ENCODE measurements at regions not wholly inside any gene's neighbourhood (a gene's known extent, or its start where the extent isn't known, plus 50 kb on each side); places are given as distances from the start of the nearest gene placed in this dataset.
"Not testable (repeated sequence)": the region's sequence is repeated elsewhere in the genome, so short reads cannot be mapped to it uniquely, and the experiment has no call there.

DNA sequence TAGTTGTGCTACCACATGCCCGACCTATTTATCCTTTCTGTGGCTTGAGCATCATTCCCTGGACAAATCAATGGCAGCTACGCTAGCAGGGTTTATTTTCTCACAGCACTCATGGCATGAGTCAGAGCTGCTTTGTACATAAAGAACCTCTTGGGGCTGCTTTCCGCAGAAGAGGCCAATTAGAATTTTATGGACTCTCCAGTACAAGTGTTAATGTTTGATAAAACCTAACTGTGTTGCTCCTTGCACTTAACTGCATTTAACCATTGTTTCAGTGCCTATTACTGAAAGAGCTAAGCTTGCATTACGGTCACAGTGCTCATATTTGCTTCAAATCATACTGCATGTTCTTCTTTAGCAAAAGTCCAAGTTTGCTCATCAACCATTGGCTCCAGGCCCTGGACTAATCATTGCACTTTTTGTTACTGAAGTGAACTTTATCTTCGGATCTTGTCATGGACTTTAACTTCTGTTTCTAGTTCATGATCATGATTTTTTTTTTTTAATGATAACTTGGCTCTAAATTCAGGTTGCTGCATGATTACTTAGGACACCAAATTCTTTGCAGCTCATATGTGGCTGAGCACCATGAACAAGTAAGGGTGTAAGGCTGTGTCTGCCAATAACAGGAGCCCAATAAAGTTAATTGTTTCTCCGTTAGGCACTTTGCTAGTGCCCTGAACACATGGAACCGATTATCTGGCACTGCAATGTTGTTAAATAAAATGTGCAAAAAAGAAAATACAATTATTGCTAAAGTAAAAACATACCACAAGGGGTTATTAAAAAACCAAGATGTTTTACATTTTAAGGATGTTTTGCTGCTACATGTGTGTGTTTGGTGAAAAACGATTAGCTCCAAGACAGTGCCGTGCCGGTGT lies 492.2 kb downstream of the KCNJ2 start:
- DNase-seq, result no peak

DNA sequence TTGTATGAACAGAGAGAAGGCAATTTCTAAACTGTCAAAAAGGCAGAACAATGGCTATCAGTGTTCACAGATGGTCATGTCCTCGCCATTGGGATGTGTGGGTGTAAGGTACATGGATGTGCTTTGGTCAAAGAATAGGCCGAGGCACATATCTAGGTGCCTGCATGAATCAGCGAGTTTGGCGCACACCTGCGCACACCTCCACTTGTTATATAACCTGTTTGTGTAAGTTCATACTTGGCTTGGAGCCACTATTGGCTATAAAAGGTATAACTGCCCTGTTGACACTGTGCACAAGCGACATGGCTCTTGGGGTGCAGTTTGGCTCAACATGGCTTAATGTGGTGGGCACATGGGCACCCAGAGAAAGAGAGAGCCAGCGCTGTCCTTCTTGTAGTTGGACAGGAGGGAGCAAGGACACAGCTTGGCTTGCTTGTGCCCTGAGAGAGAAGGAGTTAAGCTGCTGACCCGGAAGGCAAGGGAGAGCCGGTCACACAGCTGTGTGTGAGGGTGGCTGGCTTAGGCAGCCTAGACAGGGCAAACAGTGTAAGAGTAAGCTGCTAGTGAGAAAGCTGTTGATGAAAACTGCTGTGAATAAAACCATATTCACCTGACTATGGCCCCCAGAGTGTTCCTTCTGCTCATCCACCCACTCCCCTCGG lies 499.1 kb downstream of the KCNJ2 start:
- DNase-seq, result no peak

DNA sequence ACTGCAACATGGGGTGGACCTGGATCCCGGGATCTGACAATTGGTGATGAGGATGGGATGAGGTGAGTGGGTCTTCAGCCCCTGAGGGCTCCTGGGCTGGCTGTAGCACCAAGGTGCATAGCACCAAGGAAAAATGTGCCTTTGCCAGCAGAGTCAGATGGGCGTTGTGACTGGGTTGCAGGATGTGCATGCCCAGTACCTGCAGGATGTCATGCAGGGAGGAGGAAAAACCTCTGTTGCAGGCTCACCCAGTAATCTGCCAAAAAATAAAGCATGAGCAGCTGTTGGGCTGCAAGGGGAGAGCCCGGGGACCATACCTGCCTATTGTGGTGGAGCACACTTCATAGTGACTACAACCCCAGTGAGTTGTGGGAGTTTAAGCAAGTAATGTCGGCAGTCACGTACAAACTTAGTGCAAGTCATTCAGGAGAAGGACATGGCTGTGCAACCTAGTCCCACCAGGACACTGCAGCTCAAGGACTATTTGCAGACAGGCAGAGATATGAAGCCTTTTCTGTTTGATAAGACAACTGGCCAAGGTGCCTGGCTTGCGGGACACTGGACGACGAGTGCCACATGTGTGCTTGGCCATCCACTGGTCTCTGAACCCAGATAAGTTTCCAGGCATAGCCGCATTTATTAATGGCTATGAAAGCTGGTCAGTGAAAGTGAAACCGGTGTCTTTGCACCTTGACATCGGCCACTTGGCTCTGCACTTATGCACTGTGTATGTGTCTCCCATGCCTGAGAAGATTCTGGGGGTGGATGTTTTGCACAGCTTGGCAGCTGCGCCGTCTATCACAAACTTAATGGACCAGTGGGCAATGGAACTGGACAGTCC lies 499.8 kb downstream of the KCNJ2 start:
- DNase-seq, result no peak

DNA sequence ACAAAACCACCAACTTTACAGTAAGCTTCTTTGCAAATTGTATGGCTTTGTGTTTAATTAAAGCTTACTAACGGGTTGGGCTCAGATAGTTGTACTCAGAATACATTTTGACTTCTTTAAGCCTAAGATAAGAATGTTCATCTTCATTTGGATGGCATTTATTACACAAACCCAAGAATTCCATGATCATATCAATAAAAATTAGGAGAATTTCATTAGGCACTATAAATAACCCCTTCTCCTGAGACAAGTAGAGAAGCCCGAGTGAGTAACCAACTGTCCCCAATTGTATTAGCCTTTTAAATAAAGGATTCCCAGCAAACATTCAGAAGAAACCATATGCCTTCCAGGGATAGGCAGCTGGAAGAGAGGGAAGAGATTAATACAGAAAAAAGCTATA lies 504.7 kb downstream of the KCNJ2 start:
- no peak for DNase-seq

DNA sequence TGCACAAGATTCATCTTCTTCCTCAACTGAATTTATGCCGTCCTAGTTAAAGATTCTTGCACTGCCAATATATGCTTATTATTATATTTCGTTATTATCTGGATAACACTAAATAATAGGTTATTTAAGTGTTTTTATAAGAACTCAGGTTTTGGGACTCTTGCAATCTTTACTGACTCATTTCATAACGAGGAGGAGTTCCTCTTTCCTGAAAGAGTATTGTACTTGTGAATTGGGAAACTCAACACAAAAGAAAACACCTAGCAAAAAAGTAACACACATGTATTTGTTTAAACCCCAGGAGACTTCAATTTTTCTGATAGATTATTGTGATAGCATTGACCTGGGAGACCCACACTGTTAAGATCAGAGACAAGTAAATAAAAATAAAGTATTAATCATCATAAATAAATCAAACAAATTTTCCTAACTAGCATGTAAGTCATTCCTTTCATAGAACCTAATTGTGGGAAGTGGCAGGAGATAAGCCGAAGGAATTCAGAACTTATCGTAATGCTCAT lies 505.8 kb downstream of the KCNJ2 start:
- DNase-seq, result no peak

DNA sequence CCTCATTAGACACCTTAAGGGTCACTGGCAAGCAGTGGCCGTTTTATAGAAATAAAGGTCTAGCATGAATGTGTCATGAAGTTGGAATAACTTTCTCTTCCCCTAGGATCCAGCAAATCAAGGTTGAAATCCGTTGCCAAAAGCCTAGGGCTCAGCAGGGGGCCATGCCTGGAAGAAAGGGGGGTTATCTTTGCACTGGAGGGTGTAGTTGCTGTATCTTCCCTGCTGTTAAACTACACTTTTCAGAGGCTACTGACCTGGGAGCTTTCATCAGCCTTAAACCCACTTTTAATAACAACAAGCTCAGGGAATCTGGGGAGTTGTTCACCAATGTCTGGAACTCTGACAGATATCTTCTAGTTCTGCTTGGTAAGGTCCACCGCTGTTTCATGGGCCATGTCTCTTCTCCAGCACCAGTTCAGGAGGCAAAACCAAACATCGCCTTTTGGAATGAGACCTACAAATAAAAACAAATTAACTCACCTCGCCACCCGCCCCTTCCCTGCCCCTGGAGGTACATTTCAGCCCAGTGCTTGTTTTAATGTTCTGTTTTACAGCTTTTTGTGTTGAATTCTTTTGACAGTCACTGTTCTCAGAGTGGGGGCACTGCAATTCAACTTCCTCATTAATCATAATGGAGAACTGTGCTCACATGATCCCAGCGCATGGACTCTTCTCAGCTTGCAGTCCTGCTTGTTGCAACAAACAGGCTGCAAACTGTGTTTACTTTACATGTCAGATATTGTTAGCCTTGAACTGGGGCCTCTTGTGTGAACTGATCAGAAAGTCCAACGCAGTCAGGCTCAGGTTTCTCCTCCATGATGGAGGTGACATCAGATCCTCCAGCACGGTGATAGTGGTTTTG lies 508.7 kb downstream of the KCNJ2 start:
- no peak for DNase-seq

DNA sequence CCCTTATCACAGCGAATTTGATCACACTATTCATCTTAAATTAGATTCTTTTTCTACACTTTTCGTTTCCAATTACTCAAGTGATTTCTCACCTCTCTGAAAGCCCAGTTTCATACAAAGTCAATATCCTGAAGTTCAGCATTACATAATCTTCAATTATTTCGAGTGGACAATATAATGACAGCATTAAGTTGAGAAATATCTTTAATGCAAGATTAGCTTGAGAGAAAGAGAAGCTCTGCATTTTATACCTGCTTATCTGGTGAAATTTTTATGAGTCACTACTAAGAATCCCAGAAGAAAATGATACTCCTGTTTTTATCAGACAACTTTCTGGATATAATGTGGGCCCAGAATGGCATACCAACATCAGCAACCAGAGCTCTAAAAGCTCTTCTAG lies 509.6 kb downstream of the KCNJ2 start:
- no peak for DNase-seq

DNA sequence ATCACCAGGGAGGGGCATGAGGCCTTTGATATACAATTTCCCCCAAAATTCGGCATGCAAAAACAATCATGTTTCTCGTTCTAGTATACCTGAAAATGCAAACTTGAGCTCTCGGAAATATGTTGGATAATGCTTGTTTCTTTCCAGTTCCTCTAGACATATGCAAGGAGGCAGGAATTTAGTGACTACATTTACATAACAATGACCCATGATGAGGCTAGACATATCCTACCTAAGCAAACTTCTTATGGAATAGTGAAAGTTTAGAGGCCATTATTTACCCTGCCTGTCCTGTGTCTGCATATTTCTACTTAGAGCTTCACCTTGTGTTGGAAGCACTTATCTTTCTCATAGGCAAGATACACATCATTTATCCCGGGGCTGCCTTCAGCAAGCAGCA lies 514.6 kb downstream of the KCNJ2 start:
- DNase-seq, result no peak

DNA sequence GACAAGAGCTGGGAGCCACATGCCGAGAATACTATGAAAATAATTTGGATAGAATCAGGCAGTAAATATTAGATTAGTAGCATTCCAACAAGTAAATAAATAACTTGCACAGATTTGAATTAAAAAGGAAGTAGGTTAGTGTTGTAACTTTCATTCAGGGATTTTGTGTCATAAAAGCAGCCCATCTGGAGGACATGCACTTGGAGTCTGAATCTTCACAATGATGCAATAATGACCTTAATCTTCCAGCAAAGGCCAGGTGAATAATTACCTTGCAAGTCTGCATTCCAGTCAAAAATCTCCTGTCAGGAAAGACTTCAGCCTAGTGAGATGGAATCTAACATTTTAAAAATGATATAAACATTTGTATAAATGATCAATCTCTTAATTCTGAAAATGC lies 518.1 kb downstream of the KCNJ2 start:
- DNase-seq, result no peak

DNA sequence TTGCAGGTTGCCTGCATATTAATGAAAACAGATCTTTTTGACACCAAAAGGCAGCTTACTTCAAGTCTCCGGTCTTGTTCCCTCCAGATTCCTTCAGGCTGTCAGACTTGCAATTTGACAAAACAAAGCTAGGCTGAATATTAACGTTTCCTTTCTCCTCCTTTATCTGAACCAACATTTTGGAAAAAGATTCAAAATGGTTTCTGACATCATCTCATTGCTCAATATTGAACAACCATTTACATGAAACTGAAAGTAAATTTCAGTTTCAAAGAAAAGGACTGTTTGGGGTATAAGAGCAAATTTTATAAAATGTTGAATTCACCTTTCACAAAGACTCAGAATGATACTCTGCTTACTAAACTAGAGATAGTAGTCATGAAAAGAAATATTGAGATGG lies 521.8 kb downstream of the KCNJ2 start:
- no peak for DNase-seq

DNA sequence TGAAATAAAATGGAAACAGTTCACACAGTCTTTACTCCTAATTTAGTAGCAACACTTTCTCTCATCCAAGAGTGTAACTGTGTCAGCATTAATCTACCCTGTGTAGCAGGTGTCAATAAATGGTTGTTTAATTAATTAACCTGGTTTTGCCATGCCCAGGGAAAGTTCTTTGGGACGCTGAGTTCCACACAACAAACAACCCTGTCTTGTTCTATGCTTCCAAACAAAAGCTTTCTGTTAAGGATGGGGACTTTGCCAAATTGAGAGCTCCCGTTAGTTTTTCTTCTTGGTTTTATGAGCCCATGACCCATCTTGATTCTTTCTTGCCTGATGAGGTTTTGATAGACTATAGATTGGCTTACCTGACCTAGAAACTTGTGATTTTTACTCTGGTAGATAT lies 530.1 kb downstream of the KCNJ2 start:
- DNase-seq, result no peak

DNA sequence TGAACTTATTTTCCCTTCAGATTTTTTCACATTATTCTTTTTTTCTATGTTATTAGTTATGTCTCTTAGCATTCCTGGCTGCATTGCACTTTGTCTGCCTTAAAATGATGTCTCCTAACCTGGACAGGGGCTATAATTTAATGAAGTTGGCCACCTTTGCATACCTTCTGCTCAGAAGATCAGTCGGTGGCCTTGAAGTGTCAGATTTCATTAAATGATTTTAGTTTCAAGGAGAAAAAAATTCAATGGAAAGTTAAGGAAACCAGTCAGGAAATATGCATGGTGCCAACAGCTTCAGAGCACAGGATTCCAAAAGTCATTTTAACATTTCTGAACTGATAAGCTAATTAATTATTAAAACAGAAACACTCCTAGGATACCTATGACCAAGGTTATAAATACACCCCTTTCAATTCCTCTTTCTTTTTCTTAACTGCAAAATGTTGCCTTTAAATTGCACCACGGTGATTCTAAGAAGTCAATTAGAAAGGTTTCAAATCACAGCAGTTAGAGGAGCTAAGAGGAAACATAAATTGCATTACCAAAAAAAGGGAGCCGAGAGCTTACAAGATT lies 533.4 kb downstream of the KCNJ2 start:
- DNase-seq, result no peak

DNA sequence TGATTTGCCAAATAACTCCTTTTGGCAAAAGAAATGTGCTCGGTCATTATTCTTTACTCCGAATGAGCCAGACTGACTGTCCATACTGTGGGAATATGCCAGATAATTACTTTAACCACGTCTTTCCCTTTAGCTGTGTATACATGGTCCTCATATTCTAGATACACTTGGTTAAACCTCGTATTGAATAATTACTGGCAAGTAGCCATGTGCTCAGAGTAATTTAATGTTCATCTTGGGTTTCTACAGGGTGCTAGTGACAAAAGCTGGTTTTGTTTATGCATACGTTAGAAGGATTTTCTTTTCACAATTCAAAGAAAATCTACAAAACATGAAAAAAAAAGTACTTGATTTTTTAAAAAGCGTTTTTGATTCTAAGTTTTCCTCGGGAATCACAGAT lies 540.3 kb downstream of the KCNJ2 start:
- DNase-seq, result no peak

DNA sequence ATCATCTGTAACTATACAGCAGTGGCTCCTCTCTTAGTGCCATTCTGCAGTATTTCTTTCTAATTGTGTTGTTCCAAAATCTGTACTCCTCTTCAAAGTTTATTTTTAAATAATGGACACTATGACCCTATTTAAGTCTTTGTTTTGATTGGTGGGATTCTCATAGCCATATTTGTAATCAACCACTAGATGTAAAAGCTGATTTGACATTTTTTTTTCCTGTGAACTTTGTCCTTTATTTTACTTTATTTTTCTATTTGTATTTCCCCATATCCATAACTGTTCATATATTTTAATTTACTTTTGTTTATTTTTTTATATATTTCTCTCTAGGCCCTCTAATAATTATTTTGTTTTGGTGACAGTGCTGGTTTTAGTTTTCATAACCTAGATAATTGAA lies 544.4 kb downstream of the KCNJ2 start:
- no peak for DNase-seq

DNA sequence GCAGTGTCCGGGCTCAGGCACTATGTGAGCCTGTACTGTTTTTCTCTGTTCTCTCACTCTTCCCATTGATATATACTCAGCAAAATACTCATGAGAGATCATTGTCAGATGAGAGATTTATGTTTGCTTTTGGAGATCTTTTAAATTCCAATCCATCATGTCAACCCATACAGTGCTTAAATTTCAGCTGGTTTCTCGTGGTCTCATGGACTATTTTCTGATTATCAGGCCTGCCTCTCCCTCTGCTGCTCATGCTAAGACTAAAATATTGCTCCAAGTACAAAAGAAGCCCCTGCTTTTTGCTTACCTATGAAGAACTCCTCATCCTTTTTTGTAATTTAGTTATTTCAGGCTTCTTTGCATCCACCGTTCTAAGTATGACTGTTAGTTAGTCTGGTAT lies 547.2 kb downstream of the KCNJ2 start:
- DNase-seq, result no peak

DNA sequence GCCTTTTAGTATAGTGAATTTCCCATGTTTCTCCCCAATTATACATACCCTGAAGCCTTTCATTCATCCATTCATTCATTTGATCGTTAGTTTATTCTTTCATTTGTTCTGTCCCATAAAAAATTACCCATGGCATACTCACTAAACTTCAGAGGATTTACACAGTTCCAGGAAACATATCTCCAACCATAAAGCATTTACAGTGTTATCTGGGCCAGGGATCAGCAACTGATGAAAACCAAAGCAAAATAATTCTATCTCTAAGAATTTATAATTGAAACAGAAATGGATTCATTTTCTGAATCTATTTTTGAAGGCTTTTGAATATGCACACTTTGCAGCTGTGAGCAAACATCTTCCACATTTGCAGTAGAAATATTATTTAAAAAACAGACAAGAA lies 547.7 kb downstream of the KCNJ2 start:
- no peak for DNase-seq

DNA sequence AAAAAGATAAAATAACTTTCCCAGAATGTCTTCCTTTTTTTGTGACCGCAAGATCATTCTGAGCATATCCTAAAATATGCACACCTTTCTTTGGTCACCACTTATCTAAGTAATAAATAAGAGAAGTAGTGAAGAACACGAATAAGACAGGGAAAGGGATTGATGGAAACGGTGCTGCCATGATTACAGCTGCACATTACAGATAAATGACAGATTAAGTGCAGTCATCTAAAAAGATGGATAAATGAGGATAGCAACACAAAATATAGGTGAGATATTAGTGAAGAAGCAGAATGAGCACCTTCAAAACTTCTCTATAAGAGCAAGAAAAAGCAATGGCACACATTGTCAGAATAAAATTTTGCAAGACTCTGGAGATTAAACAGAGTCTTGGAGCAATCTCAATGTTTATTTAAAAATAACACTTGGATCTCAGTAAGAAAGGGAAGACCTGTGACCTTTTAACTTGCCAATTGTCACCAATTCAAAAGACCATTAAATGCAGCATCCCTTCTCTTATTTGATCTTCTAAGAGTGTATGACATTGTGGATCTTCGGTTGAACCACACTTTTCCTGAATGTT lies 567.1 kb downstream of the KCNJ2 start:
- no peak for DNase-seq

DNA sequence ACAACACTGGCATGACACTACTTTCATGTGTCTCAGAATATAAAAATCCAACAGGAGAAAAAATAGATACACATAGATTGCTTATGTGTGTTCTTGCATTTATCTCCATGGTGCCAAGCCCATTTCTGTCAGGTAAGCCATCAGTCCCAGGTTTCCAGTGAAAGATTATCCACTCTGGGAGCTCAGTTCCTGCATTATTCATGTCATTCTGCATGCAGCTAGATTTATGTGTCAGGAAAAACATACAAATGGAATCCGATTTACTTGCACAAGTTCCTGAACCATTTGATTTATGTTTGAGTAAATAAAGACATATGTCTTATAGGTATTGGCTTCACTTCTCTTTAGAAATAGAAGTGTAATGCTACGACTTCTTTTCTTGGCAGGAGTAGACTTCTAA lies 569.7 kb downstream of the KCNJ2 start:
- DNase-seq, result no peak

DNA sequence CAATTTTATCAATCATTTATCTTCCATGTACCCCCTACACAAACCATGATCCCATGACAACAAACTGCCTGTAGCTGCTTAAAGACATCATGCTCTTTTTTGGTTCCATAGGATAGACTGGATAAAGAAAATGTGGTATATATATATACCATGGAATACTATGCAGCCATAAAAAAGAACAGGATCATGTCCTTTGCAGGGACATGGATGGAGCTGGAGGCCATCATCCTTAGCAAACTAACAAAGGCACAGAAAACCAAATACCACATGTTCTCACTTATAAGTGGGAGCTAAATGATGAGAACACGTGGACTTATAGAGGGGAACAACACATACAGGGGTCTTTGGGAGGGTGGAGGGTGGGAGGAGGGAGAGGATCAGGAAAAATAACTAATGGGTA lies 577.2 kb downstream of the KCNJ2 start:
- DNase-seq, result not testable (repeated sequence)

DNA sequence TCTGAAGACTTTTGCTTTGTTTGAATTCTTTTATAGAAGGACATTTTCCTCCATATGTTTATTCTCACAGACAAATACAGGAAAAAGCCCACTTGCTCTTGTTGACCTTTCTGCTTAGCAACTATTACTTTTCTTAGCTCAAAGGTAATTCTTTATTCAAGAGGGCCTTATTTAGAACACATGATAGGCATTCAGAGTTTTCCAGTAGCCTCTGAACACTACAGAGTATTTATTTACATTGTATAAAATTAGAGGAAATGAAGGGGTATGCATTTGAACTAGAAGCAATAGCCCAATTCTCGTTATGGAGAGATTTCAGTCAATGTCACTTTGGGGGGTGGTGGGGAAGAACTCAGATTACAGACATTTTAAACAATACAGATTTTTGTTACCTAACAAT lies 581.7 kb downstream of the KCNJ2 start:
- DNase-seq, result no peak

DNA sequence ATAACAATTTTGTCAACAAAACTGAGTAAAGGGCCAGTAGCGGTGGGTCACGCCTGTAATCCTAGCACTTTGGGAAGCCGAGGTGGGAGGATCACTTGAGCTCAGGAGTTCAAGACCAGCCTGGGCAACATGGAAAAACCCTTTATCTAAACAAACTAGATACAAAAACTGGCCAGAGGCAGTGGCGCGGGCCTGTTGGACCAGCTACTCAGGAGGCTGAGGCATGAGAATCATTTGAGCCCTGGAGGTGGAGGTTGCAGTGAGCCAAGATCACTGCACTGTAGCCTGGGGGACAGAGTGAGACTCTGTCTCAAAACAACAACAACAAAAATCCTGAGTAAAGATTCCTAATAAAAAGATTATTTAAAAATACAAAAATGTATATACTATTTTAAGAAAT lies 583.1 kb downstream of the KCNJ2 start:
- not testable (repeated sequence) for DNase-seq
